ENCODE measurements at regions not wholly inside any gene's neighbourhood (a gene's known extent, or its start where the extent isn't known, plus 50 kb on each side); places are given as distances from the start of the nearest gene placed in this dataset.

DNA sequence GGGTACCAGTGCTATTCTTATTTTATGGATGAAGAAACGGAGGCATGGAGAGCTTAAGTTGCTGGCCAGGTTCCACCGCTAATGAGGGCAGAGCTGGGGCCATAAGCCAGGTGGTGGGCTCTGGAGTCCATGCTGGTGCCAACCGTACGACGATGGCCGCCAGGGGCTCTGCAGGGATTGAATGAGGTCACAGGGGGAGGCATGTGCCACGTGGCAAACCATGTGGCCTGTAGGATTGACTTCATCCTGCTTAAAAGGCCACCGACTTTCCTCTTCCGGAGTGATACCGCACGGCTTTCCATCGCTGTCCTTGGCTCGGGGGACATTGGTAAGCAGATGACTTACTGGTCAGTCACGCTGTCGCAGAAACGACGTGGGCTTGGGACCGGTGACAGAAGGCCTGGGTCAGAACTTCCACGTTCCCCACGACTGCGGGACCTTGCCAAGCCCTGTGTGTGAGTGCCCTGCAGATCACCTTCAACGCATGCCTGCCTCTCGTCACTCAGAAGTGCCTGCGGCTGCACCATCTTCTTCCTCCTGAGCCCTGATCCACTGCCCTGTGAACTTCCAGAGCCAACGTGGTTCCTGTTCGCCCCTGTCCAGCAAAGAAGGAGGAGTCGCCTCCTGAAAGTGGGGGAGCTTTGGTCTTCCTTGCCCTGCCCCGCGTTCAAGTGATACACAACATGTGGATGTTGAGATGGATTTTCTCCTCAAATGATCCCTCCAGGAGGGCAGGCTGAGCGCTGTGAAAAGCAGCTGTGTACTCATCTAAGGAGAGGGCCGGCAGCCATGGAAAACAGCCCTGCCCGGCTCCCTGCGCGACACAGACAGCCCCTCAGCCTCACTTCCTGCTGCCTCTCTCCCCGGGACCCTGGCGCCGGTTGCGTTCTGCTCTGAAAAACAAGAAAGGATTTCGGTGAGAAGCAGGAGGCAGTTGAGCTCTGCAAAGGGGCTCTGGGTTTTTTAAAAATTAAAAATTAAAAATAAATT is 176.7 kb downstream of the C16orf95 start:
- Histone ChIP-seq H3K36me3 (ENCODE audit: control insufficient read depth in 5 of 5, insufficient read depth in 5 of 5, low read length in 5 of 5) (no peaks in the 10 kb centered on the region), H3K9me3 (ENCODE audit: control insufficient read depth in 5 of 5, low read length in 5 of 5) (peaks cover 0 to 14% (median 5%) of the 10 kb centered on the region in 5 donors), H3K4me3 (ENCODE audit: low read depth in 1 of 5, low read length in 5 of 5) (no peak overlapping the region), H3K9ac (ENCODE audit: low read length in 5 of 5) (no peak overlapping the region), H3K27ac (ENCODE audit: low read depth, low read length) (no peak overlapping the region), H3K27me3 (ENCODE audit: control insufficient read depth in 5 of 5, insufficient read depth in 4 of 5, low read length in 5 of 5) (no peaks in the 10 kb centered on the region), H3K4me1 (ENCODE audit: control insufficient read depth in 5 of 5, insufficient read depth in 5 of 5, low read length in 5 of 5) (no peaks in the 10 kb centered on the region)

DNA sequence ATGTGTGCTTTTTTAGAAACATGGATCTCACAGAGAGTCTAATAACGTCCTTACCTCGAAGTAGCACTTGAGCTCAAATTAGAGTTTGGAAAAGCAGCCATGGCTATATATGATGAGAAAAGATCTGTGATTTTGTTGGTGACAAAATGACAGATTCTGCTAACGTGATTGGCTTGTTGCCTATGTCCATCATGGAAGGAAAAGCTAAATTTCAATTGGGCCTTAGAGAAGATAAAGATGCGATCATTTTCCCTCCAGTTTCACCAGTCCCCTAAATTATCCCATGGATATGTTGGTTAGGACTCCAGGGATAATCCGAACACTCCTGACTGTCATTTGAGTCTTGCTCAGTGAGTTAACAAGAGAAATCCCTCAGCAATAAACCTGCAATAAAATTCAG is 175.8 kb downstream of the C16orf95 start:
- Histone ChIP-seq H3K27ac (ENCODE audit: low read depth, low read length) (no peak overlapping the region), H3K27me3 (ENCODE audit: control insufficient read depth in 5 of 5, insufficient read depth in 4 of 5, low read length in 5 of 5) (no peaks in the 10 kb centered on the region)

DNA sequence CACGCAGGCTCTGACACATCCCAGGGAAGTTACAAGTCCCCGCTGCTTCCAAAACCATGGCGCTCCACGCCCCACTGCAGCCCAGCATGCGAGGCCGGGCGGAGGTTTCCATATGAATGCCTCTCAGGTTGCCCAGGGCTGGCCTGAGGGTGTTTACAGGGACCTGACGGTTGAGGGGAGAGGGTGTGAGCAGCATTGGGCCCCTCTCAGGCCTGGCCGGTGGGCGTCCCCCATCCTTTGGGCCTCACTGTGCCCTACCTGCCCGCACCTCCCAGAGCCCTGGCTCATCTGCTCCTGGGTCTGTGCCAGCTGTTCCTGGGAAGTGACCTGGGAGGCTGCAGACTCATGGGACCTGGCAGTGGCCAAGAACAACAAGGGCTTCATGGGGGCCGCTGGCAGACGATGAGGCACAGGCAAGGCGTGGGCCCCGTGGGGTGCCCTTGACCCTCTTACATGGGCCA is 173.5 kb downstream of the C16orf95 start:
- no peak overlapping the region for H3K4me3 ChIP-seq (ENCODE audit: low read depth in 1 of 5, low read length in 5 of 5)
- H3K27ac ChIP-seq (ENCODE audit: low read depth, low read length) = no peak overlapping the region
- no peaks in the 10 kb centered on the region for H3K36me3 ChIP-seq (ENCODE audit: control insufficient read depth in 5 of 5, insufficient read depth in 5 of 5, low read length in 5 of 5)

More for the DNA sequence above, 175.8 kb downstream of the C16orf95 start:
- H3K4me3 ChIP-seq (ENCODE audit: low read depth in 1 of 5, low read length in 5 of 5) = no peak overlapping the region
- peaks cover 0 to 14% (median 5%) of the 10 kb centered on the region in 5 donors for H3K9me3 ChIP-seq (ENCODE audit: control insufficient read depth in 5 of 5, low read length in 5 of 5)
- no peaks in the 10 kb centered on the region for H3K4me1 ChIP-seq (ENCODE audit: control insufficient read depth in 5 of 5, insufficient read depth in 5 of 5, low read length in 5 of 5)
- no peak overlapping the region for H3K9ac ChIP-seq (ENCODE audit: low read length in 5 of 5)
- H3K36me3 ChIP-seq (ENCODE audit: control insufficient read depth in 5 of 5, insufficient read depth in 5 of 5, low read length in 5 of 5) = no peaks in the 10 kb centered on the region

DNA sequence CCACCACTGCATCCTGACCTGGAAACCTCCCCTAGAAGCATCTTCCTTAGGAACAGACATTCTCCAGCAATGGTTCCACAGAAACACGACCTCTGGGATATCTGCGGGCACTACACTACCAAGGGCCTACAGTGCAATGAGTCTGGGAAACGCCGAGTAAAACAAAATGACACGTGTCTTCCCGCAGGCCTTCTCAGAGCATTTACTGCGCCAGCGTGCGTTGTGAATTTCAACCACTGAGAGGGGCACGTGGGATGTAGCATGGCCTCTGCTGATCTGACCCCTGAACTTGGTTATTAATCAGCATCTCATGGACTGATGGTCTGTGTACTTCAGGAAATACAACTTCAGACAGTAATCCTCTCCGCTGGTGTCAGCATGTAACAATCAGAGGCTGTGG is 173.0 kb downstream of the C16orf95 start:
- Histone ChIP-seq H3K36me3 (ENCODE audit: control insufficient read depth in 5 of 5, insufficient read depth in 5 of 5, low read length in 5 of 5) (no peaks in the 10 kb centered on the region), H3K9ac (ENCODE audit: low read length in 5 of 5) (no peak overlapping the region), H3K4me1 (ENCODE audit: control insufficient read depth in 5 of 5, insufficient read depth in 5 of 5, low read length in 5 of 5) (no peaks in the 10 kb centered on the region), H3K27me3 (ENCODE audit: control insufficient read depth in 5 of 5, insufficient read depth in 4 of 5, low read length in 5 of 5) (no peaks in the 10 kb centered on the region), H3K4me3 (ENCODE audit: low read depth in 1 of 5, low read length in 5 of 5) (no peak overlapping the region), H3K27ac (ENCODE audit: low read depth, low read length) (no peak overlapping the region), H3K9me3 (ENCODE audit: control insufficient read depth in 5 of 5, low read length in 5 of 5) (peaks cover 0 to 13% (median 5%) of the 10 kb centered on the region in 5 donors)

More for the DNA sequence above, 173.5 kb downstream of the C16orf95 start:
- H3K9ac ChIP-seq (ENCODE audit: low read length in 5 of 5) = no peak overlapping the region
- H3K4me1 ChIP-seq (ENCODE audit: control insufficient read depth in 5 of 5, insufficient read depth in 5 of 5, low read length in 5 of 5) = no peaks in the 10 kb centered on the region
- H3K27me3 ChIP-seq (ENCODE audit: control insufficient read depth in 5 of 5, insufficient read depth in 4 of 5, low read length in 5 of 5) = no peaks in the 10 kb centered on the region
- H3K9me3 ChIP-seq (ENCODE audit: control insufficient read depth in 5 of 5, low read length in 5 of 5) = peaks cover 0 to 14% (median 2%) of the 10 kb centered on the region in 5 donors

DNA sequence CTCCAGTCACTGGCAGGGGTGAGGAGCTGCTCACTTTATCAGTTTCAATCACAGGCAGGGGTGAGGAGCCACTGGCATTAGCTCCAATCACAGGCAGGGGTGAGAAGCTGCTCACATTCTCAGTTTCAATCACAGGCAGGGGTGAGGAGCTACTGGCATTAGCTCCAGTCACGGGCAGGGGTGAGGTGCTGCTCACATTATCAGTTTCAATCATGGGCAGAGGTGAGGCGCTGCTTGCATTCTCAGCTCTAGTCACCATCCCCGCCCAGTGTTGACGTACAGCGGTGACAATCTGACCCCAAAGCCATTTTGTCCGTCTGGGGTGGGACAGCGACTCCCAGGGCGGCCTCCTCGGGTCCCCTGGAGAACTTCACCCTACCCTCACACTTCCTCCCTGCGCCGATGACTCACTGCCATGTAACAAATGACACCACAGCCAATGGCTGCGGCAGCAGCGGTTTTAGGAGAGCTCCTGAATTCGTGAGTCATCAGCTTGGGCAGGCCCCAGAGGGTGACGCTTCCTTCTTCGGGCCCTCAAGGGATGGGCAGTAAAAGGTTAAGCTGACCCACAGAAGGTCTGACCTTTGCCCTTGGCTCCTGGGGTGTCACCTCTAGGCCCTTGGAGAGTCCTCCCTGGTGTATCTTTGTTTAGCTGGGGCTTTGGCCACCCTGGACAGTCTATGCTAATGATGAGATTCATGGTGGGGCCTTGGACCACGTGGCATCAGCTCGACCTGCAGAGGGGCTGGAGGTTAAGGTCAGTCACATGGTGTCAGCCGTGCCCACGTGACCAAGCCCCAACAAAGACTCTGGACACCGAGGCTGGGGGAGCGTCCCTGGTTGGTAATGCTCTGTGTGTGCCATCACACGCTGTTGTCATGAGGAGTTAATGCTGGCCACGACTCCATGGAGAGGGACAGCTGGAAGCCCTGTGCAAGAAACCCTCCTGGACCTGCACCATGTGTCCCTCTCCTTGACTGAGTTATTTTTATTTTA is 171.7 kb downstream of the C16orf95 start:
- H3K9ac ChIP-seq (ENCODE audit: low read length in 5 of 5) = no peak overlapping the region
- no peak overlapping the region for H3K4me3 ChIP-seq (ENCODE audit: low read depth in 1 of 5, low read length in 5 of 5)
- no peaks in the 10 kb centered on the region for H3K4me1 ChIP-seq (ENCODE audit: control insufficient read depth in 5 of 5, insufficient read depth in 5 of 5, low read length in 5 of 5)
- peaks cover 0 to 14% (median 9%) of the 10 kb centered on the region in 5 donors for H3K9me3 ChIP-seq (ENCODE audit: control insufficient read depth in 5 of 5, low read length in 5 of 5)
- peaks cover 0 to under 1% (median 0%) of the 10 kb centered on the region in 5 donors for H3K27me3 ChIP-seq (ENCODE audit: control insufficient read depth in 5 of 5, insufficient read depth in 4 of 5, low read length in 5 of 5)
- no peaks in the 10 kb centered on the region for H3K36me3 ChIP-seq (ENCODE audit: control insufficient read depth in 5 of 5, insufficient read depth in 5 of 5, low read length in 5 of 5)
- H3K27ac ChIP-seq (ENCODE audit: low read depth, low read length) = no peak overlapping the region

DNA sequence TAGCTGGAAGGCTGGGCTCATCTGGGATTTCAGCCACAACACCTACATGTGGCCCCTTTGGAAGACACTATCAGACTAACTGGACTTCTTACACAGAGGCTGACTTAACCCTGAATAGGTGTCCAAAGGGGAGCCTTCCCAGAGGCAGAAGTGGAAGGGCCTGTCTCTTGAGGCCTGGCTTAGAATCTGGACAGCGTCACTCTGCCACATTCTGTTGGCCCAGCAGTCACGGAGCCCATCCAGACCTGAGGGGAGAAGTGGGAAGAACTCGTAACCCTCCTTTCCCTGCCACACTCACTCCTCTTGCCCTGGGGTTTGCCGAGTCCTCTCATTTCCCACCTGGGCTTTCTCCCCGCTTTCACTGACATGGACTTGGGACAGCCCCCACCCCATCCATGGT is 170.5 kb downstream of the C16orf95 start:
- Histone ChIP-seq H3K4me3 (ENCODE audit: low read depth in 1 of 5, low read length in 5 of 5) (no peak overlapping the region), H3K4me1 (ENCODE audit: control insufficient read depth in 5 of 5, insufficient read depth in 5 of 5, low read length in 5 of 5) (no peaks in the 10 kb centered on the region), H3K27ac (ENCODE audit: low read depth, low read length) (no peak overlapping the region), H3K9ac (ENCODE audit: low read length in 5 of 5) (no peak overlapping the region), H3K9me3 (ENCODE audit: control insufficient read depth in 5 of 5, low read length in 5 of 5) (peaks cover 0 to 14% (median 10%) of the 10 kb centered on the region in 5 donors), H3K27me3 (ENCODE audit: control insufficient read depth in 5 of 5, insufficient read depth in 4 of 5, low read length in 5 of 5) (peaks cover 0 to 2% (median 0%) of the 10 kb centered on the region in 5 donors), H3K36me3 (ENCODE audit: control insufficient read depth in 5 of 5, insufficient read depth in 5 of 5, low read length in 5 of 5) (no peaks in the 10 kb centered on the region)

DNA sequence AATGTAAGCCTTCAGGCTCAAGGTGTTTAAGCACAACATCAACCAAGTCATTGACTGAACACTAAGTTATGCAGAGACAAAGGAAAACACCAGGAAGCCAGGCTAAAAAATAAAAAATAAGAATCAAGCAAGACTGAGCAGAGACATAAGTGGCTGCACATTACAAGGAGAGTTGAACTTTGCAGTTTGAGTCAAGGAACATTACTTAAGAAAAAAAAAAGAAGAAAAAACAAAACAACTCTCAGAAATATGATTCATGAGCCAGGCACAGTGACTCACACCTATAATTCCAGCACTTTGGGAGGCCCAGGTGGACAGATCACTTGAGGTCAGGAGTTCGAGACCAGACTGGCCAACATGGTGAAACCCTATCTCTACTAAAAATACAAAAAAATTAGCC is 168.1 kb downstream of the C16orf95 start:
- H3K36me3 ChIP-seq (ENCODE audit: control insufficient read depth in 5 of 5, insufficient read depth in 5 of 5, low read length in 5 of 5) = no peaks in the 10 kb centered on the region
- H3K4me1 ChIP-seq (ENCODE audit: control insufficient read depth in 5 of 5, insufficient read depth in 5 of 5, low read length in 5 of 5) = no peaks in the 10 kb centered on the region
- H3K4me3 ChIP-seq (ENCODE audit: low read depth in 1 of 5, low read length in 5 of 5) = no peak overlapping the region
- H3K27ac ChIP-seq (ENCODE audit: low read depth, low read length) = no peak overlapping the region
- H3K27me3 ChIP-seq (ENCODE audit: control insufficient read depth in 5 of 5, insufficient read depth in 4 of 5, low read length in 5 of 5) = peaks cover 0 to 2% (median 0%) of the 10 kb centered on the region in 5 donors
- peaks cover 0 to 14% (median 10%) of the 10 kb centered on the region in 5 donors for H3K9me3 ChIP-seq (ENCODE audit: control insufficient read depth in 5 of 5, low read length in 5 of 5)
- H3K9ac ChIP-seq (ENCODE audit: low read length in 5 of 5) = no peak overlapping the region

DNA sequence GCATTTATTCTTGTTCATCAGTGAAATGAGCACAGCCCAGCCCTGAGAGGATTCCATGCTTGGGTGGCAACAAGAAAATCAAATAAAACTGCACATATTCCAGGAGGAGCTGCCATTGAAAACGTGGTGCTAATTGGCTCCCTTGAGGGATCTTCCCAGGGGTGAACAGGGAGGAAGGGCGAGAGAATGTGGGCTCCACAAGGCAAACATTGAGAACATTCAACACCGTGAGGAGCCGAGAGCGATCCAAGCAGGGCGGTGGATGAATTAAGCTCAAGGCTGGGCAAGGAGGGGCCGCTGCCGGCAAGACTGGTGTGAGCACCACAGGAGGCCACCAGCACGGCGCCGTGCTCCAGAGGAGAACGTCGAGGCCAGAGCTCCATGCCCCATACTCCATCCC is 166.9 kb downstream of the C16orf95 start:
- no peak overlapping the region for H3K27ac ChIP-seq (ENCODE audit: low read depth, low read length)
- no peak overlapping the region for H3K4me3 ChIP-seq (ENCODE audit: low read depth in 1 of 5, low read length in 5 of 5)
- no peak overlapping the region for H3K9ac ChIP-seq (ENCODE audit: low read length in 5 of 5)
- no peaks in the 10 kb centered on the region for H3K4me1 ChIP-seq (ENCODE audit: control insufficient read depth in 5 of 5, insufficient read depth in 5 of 5, low read length in 5 of 5)
- H3K9me3 ChIP-seq (ENCODE audit: control insufficient read depth in 5 of 5, low read length in 5 of 5) = peaks cover 0 to 14% (median 10%) of the 10 kb centered on the region in 5 donors
- peaks cover 0 to 2% (median 0%) of the 10 kb centered on the region in 5 donors for H3K27me3 ChIP-seq (ENCODE audit: control insufficient read depth in 5 of 5, insufficient read depth in 4 of 5, low read length in 5 of 5)
- H3K36me3 ChIP-seq (ENCODE audit: control insufficient read depth in 5 of 5, insufficient read depth in 5 of 5, low read length in 5 of 5) = no peaks in the 10 kb centered on the region

DNA sequence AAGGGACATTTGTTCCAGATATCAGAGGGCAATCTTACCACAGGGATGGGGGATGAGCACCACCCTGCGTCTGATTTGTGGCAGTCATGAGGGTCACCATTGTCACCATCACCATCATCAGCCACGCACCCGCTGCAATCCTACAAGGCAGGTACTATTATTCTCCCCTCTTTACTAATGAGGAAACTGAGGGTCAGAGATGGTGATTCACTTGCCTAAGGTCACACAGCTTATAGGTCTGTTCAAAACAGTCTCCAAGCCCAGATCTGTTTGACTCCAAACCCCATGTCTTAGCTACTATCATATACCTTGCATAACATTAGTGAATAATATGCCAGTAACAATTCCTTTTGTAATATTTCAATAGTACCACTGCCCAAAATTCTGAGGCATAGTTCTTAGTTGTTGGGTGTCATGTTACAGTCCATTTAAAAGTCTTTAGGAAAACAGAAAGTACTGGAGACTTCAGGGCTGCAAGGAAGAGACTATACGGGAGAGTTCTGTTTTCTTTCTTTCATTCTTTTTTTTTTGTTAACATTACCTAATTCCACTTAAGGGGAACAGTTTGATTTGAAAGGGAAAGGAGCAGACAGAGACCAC is 166.4 kb downstream of the C16orf95 start:
- Histone ChIP-seq H3K27ac (ENCODE audit: low read depth, low read length) (no peak overlapping the region), H3K4me3 (ENCODE audit: low read depth in 1 of 5, low read length in 5 of 5) (no peak overlapping the region), H3K27me3 (ENCODE audit: control insufficient read depth in 5 of 5, insufficient read depth in 4 of 5, low read length in 5 of 5) (peaks cover 0 to 2% (median 0%) of the 10 kb centered on the region in 5 donors), H3K4me1 (ENCODE audit: control insufficient read depth in 5 of 5, insufficient read depth in 5 of 5, low read length in 5 of 5) (no peaks in the 10 kb centered on the region), H3K9ac (ENCODE audit: low read length in 5 of 5) (no peak overlapping the region), H3K9me3 (ENCODE audit: control insufficient read depth in 5 of 5, low read length in 5 of 5) (peaks cover 0 to 14% (median 10%) of the 10 kb centered on the region in 5 donors), H3K36me3 (ENCODE audit: control insufficient read depth in 5 of 5, insufficient read depth in 5 of 5, low read length in 5 of 5) (no peaks in the 10 kb centered on the region)
